ENCODE measurements at regions not wholly inside any gene's neighbourhood (a gene's known extent, or its start where the extent isn't known, plus 50 kb on each side); places are given as distances from the start of the nearest gene placed in this dataset.

DNA sequence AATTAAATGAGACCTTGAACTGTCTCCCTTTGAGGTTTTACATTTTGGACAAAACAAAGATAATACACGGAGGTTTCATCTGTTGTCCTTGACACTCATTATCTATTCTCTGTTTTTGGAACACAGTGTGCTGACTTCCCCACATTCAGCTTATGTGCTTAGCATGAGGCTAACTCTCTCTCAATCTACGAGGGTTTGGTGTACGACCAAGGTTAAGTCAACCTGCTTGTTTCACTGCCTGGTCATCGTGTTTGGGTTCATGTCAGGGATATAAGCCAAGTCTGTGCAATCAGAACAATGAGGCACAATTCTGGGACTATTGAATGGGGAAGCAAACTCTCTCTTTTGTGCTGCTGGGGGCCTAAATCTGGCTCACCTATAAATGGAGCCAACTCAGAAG, 328.5 kb upstream of the USP25 start:
- H3K27ac Mint-ChIP-seq = peak overlapping the region; percentile 57
- no peaks in the 10 kb centered on the region for H3K4me1 ChIP-seq
- no peaks in the 10 kb centered on the region for H3K27me3 Mint-ChIP-seq (ENCODE audit: insufficient read depth, low read depth)
- H3K27me3 ChIP-seq = no peaks in the 10 kb centered on the region
- TF ChIP-seq EZH2phosphoT487 (IDR thresholded peaks at IDR 0.05) (no peak), EZH2 (IDR thresholded peaks at IDR 0.05) (no peak)
- TF ChIP-seq, protein P1, sequence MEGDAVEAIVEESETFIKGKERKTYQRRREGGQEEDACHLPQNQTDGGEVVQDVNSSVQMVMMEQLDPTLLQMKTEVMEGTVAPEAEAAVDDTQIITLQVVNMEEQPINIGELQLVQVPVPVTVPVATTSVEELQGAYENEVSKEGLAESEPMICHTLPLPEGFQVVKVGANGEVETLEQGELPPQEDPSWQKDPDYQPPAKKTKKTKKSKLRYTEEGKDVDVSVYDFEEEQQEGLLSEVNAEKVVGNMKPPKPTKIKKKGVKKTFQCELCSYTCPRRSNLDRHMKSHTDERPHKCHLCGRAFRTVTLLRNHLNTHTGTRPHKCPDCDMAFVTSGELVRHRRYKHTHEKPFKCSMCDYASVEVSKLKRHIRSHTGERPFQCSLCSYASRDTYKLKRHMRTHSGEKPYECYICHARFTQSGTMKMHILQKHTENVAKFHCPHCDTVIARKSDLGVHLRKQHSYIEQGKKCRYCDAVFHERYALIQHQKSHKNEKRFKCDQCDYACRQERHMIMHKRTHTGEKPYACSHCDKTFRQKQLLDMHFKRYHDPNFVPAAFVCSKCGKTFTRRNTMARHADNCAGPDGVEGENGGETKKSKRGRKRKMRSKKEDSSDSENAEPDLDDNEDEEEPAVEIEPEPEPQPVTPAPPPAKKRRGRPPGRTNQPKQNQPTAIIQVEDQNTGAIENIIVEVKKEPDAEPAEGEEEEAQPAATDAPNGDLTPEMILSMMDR (IDR thresholded peaks at IDR 0.05) = no peak
- H3K79me2 ChIP-seq (ENCODE audit: low read depth) = no peaks in the 10 kb centered on the region
- H3K9ac ChIP-seq = no peak overlapping the region
- H3K9me3 ChIP-seq (ENCODE audit: low read depth) = no peaks in the 10 kb centered on the region
- no peak overlapping the region for H2AFZ ChIP-seq (replicated peaks)
- H3K4me3 ChIP-seq = no peak overlapping the region
- no peaks in the 10 kb centered on the region for H3K36me3 Mint-ChIP-seq
- DNase-seq (ENCODE audit: low spot score) = no peak
- no peak overlapping the region for H3K4me2 ChIP-seq
- H3K36me3 ChIP-seq = no peaks in the 10 kb centered on the region
- no peaks in the 10 kb centered on the region for H4K20me1 ChIP-seq (ENCODE audit: low read depth)
- H3K9me3 Mint-ChIP-seq = peaks cover 16% of the 10 kb centered on the region
- no peaks in the 10 kb centered on the region for H3F3A ChIP-seq (ENCODE audit: low read depth)
- H3K4me3 Mint-ChIP-seq = no peak overlapping the region
- no peaks in the 10 kb centered on the region for H3K4me1 Mint-ChIP-seq
- H3K27ac ChIP-seq = no peak overlapping the region

DNA sequence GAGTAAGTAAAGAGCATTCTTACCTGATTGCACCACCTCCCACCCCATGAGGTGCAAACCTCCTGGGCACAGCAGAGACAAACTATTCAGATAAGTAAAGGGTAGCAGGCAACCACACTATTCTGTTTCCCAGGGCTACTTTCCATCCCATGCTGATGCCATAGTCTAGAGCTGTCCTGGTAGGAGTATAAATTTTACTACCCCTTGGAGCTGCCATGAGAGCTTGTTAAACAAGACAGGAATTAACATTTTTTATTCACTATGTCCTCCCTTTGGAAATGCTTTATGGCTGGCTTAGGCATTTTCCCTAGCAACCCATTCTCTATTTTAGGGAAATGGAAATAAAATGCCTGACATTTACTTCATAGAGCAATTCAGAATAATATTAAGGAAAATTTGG, 324.6 kb upstream of the USP25 start:
- no peaks in the 10 kb centered on the region for H3K9me3 ChIP-seq (ENCODE audit: low read depth)
- H3K27ac ChIP-seq = no peak overlapping the region
- no peaks in the 10 kb centered on the region for H3K36me3 ChIP-seq
- DNase-seq (ENCODE audit: low spot score) = no peak
- no peaks in the 10 kb centered on the region for H3K27me3 Mint-ChIP-seq (ENCODE audit: insufficient read depth, low read depth)
- no peak overlapping the region for H3K4me3 Mint-ChIP-seq
- no peaks in the 10 kb centered on the region for H3K36me3 Mint-ChIP-seq
- H2AFZ ChIP-seq (replicated peaks) = no peak overlapping the region
- H3K9ac ChIP-seq = no peak overlapping the region
- no peak overlapping the region for H3K27ac Mint-ChIP-seq
- no peaks in the 10 kb centered on the region for H3F3A ChIP-seq (ENCODE audit: low read depth)
- no peaks in the 10 kb centered on the region for H3K27me3 ChIP-seq
- peaks cover 12% of the 10 kb centered on the region for H3K9me3 Mint-ChIP-seq
- no peak overlapping the region for H3K4me2 ChIP-seq
- TF ChIP-seq, protein P1 (IDR thresholded peaks at IDR 0.05) = no peak
- TF ChIP-seq EZH2 (IDR thresholded peaks at IDR 0.05) (no peak), EZH2phosphoT487 (IDR thresholded peaks at IDR 0.05) (no peak)
- no peak overlapping the region for H3K4me3 ChIP-seq
- H4K20me1 ChIP-seq (ENCODE audit: low read depth) = no peaks in the 10 kb centered on the region
- no peaks in the 10 kb centered on the region for H3K4me1 ChIP-seq
- H3K79me2 ChIP-seq (ENCODE audit: low read depth) = no peaks in the 10 kb centered on the region
- peaks cover 14% of the 10 kb centered on the region for H3K4me1 Mint-ChIP-seq

DNA sequence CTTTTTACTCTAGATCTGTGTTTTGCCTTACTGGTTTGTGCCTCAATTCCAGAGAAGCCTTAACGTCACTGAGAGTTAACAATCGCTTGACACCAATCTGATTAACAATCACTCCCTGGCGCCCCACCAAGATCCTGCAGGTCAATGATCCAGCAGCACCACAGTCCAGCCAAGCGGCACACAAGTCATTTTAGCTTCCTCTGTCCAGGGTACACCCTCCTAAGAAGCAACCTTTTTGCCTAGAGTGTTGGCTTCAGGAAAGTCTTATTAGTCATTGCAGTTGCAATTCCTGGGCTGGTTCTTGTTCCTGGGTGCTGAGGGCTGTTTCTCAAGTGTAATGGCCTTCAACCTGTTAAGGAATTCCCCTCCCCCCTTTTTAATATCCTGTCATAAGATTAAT, 323.0 kb upstream of the USP25 start:
- H3K36me3 Mint-ChIP-seq = no peaks in the 10 kb centered on the region
- H3K79me2 ChIP-seq (ENCODE audit: low read depth) = no peaks in the 10 kb centered on the region
- no peaks in the 10 kb centered on the region for H3K27me3 Mint-ChIP-seq (ENCODE audit: insufficient read depth, low read depth)
- no peaks in the 10 kb centered on the region for H3K9me3 ChIP-seq (ENCODE audit: low read depth)
- peaks cover 14% of the 10 kb centered on the region for H3K4me1 Mint-ChIP-seq
- peaks cover 8% of the 10 kb centered on the region for H3K9me3 Mint-ChIP-seq
- peak overlapping the region; percentile 58 for H3K27ac Mint-ChIP-seq
- no peak overlapping the region for H3K4me3 Mint-ChIP-seq
- H3K4me1 ChIP-seq = no peaks in the 10 kb centered on the region
- H3K36me3 ChIP-seq = no peaks in the 10 kb centered on the region
- H2AFZ ChIP-seq (replicated peaks) = no peak overlapping the region
- no peaks in the 10 kb centered on the region for H3K27me3 ChIP-seq
- DNase-seq (ENCODE audit: low spot score) = no peak
- H3F3A ChIP-seq (ENCODE audit: low read depth) = no peaks in the 10 kb centered on the region
- no peak overlapping the region for H3K4me2 ChIP-seq
- H3K4me3 ChIP-seq = no peak overlapping the region
- H4K20me1 ChIP-seq (ENCODE audit: low read depth) = no peaks in the 10 kb centered on the region
- TF ChIP-seq, protein P1 (IDR thresholded peaks at IDR 0.05) = no peak
- TF ChIP-seq EZH2 (IDR thresholded peaks at IDR 0.05) (no peak), EZH2phosphoT487 (IDR thresholded peaks at IDR 0.05) (no peak)
- no peak overlapping the region for H3K9ac ChIP-seq
- H3K27ac ChIP-seq = no peak overlapping the region

Data from neural progenitor cell (in vitro differentiated cells).